ENCODE measurements at regions not wholly inside any gene's neighbourhood (a gene's known extent, or its start where the extent isn't known, plus 50 kb on each side); places are given as distances from the start of the nearest gene placed in this dataset.
"Not testable (repeated sequence)": the region's sequence is repeated elsewhere in the genome, so short reads cannot be mapped to it uniquely, and the experiment has no call there.

- no peak for DNase-seq (ENCODE audit: low read depth in 2 of 2)
Observed at GRCh38 chr16:58882292-58882691, 148.2 kb upstream of the GOT2 start.

GRCh38 chr16:58878641-58879040, 144.5 kb upstream of the GOT2 start:
- DNase-seq (ENCODE audit: low read depth in 2 of 2): not testable (repeated sequence)

- DNase-seq (ENCODE audit: low read depth in 2 of 2): no peak
Observed at GRCh38 chr16:58866935-58867334, 132.8 kb upstream of the GOT2 start.

GRCh38 chr16:58863761-58864160, 129.6 kb upstream of the GOT2 start:
- no peak for DNase-seq (ENCODE audit: low read depth in 2 of 2)

GRCh38 chr16:58863042-58863441, 128.9 kb upstream of the GOT2 start:
- DNase-seq (ENCODE audit: low read depth in 2 of 2): no peak

- DNase-seq (ENCODE audit: low read depth in 2 of 2): no peak
Observed at GRCh38 chr16:58862334-58863021, 128.4 kb upstream of the GOT2 start.

GRCh38 chr16:58859958-58860669, 126.0 kb upstream of the GOT2 start:
- no peak for DNase-seq (ENCODE audit: low read depth in 2 of 2)

GRCh38 chr16:58858577-58858976, 124.5 kb upstream of the GOT2 start:
- not testable (repeated sequence) for DNase-seq (ENCODE audit: low read depth in 2 of 2)

- DNase-seq (ENCODE audit: low read depth in 2 of 2): no peak
Observed at GRCh38 chr16:58855291-58855863, 121.3 kb upstream of the GOT2 start.

- no peak for DNase-seq (ENCODE audit: low read depth in 2 of 2)
Observed at GRCh38 chr16:58853854-58854791, 120.0 kb upstream of the GOT2 start.

GRCh38 chr16:58850678-58851020, 116.5 kb upstream of the GOT2 start:
- no peak for DNase-seq (ENCODE audit: low read depth in 2 of 2)

GRCh38 chr16:58850019-58850677, 116.0 kb upstream of the GOT2 start:
- DNase-seq (ENCODE audit: low read depth in 2 of 2): no peak

- no peak for DNase-seq (ENCODE audit: low read depth in 2 of 2)
Observed at GRCh38 chr16:58848662-58849002, 114.5 kb upstream of the GOT2 start.

GRCh38 chr16:58847902-58848661, 114.0 kb upstream of the GOT2 start:
- no peak for DNase-seq (ENCODE audit: low read depth in 2 of 2)

- DNase-seq (ENCODE audit: low read depth in 2 of 2): not testable (repeated sequence)
Observed at GRCh38 chr16:58846226-58846625, 112.1 kb upstream of the GOT2 start.

GRCh38 chr16:58843675-58844074, 109.6 kb upstream of the GOT2 start:
- no peak for DNase-seq (ENCODE audit: low read depth in 2 of 2)

- no peak for DNase-seq (ENCODE audit: low read depth in 2 of 2)
Observed at GRCh38 chr16:58842746-58843145, 108.6 kb upstream of the GOT2 start.

GRCh38 chr16:58842156-58842555, 108.0 kb upstream of the GOT2 start:
- DNase-seq (ENCODE audit: low read depth in 2 of 2): no peak

- no peak for DNase-seq (ENCODE audit: low read depth in 2 of 2)
Observed at GRCh38 chr16:58837950-58838349, 103.8 kb upstream of the GOT2 start.

- DNase-seq (ENCODE audit: low read depth in 2 of 2): no peak
Observed at GRCh38 chr16:58836427-58836826, 102.3 kb upstream of the GOT2 start.

GRCh38 chr16:58832386-58832895, 98.3 kb upstream of the GOT2 start:
- no peak for DNase-seq (ENCODE audit: low read depth in 2 of 2)

Measured in stimulated activated CD4-positive, alpha-beta T cell treated with anti-CD3 and anti-CD28 coated beads, Interleukin-1b, Interleukin-23, amount 100 ng/mL, for 1 hour (primary cell).